Liver (tissue), 3 donors: ENCODE measurements at regions not wholly inside any gene's neighbourhood (a gene's known extent, or its start where the extent isn't known, plus 50 kb on each side); places are given as distances from the start of the nearest gene placed in this dataset.

Experiments used
- ATF3 ChIP-seq: IDR thresholded peaks from 2 replicates; pipeline ENCODE4 v1.6.1; 2016; ENCODE audit warnings: antibody characterized with exemption
- CTCF ChIP-seq: fragments of 150-350 bp; IDR thresholded peaks from 2 replicates; pipeline ENCODE4 v1.5.1; 2017; ENCODE audit warnings: improper control_type of control experiment, low read depth, low read length; ENCODE audit not compliant: missing input control
- REST ChIP-seq: IDR thresholded peaks from 2 replicates; pipeline ENCODE4 v1.6.1; 2016; ENCODE audit warnings: antibody characterized with exemption, mild to moderate bottlenecking
- SP1 ChIP-seq: IDR thresholded peaks from 2 replicates; pipeline ENCODE4 v1.6.1; 2018; ENCODE audit warnings: antibody characterized with exemption, mild to moderate bottlenecking
- TAF1 ChIP-seq: conservative IDR thresholded peaks from 2 replicates; pipeline ENCODE4 v1.6.1; 2016; ENCODE audit warnings: antibody characterized with exemption, mild to moderate bottlenecking
- YY1 ChIP-seq: IDR thresholded peaks from 2 replicates; pipeline ENCODE4 v1.6.1; 2016; ENCODE audit warnings: antibody characterized with exemption, mild to moderate bottlenecking
- ZBTB33 ChIP-seq: IDR thresholded peaks from 2 replicates; pipeline ENCODE4 v1.6.1; 2016; ENCODE audit warnings: antibody characterized with exemption
- donor health status: healthy.
- donor health status: healthy.

GRCh38 chr3:19632099-19633074 lies 301.6 kb downstream of the EFHB start:
- TF ChIP-seq REST: no peak
- no peak for TF ChIP-seq CTCF
- no peak for TF ChIP-seq ZBTB33
- no peak for TF ChIP-seq YY1
- no peak for TF ChIP-seq SP1
- TF ChIP-seq TAF1: no peak
- TF ChIP-seq ATF3: no peak
